SU-DHL-6 (cell line): ENCODE measurements at regions not wholly inside any gene's neighbourhood (a gene's known extent, or its start where the extent isn't known, plus 50 kb on each side); places are given as distances from the start of the nearest gene placed in this dataset.

Source experiments
- H2AFZ ChIP-seq: fragments of 200-600 bp; sonication (generic); 2 replicates; pipeline ENCODE4 v1.6.1; 2014; ENCODE audit warnings: low read depth, mild to moderate bottlenecking, moderate library complexity, mixed read lengths, antibody characterized with exemption, low read length; ENCODE audit not compliant: severe bottlenecking
- H3F3A ChIP-seq: fragments of 200-600 bp; shearing (Covaris generic); 2 replicates; pipeline ENCODE4 v1.6.0; 2016; ENCODE audit warnings: antibody characterized with exemption, mild to moderate bottlenecking; ENCODE audit not compliant: insufficient read depth
- H3K27ac ChIP-seq: fragments of 200-600 bp; sonication (generic); 2 replicates; pipeline ENCODE4 v1.5.1; 2016; ENCODE audit warnings: low read depth, mild to moderate bottlenecking, low read length, moderate library complexity, mixed read lengths
- H3K27me3 ChIP-seq: fragments of 200-600 bp; sonication (generic), shearing (Covaris generic); 2 replicates; pipeline ENCODE4 v1.6.0; 2014; ENCODE audit warnings: mild to moderate bottlenecking, low read length
- H3K36me3 ChIP-seq: fragments of 200-600 bp; sonication (generic); 2 replicates; pipeline ENCODE4 v1.6.1; 2014; ENCODE audit warnings: mild to moderate bottlenecking, low read length, mixed read lengths
- H3K4me2 ChIP-seq: fragments of 300-600, 200-600 bp; shearing (Covaris generic), sonication (generic); 2 replicates; pipeline ENCODE4 v1.6.0; 2014; ENCODE audit warnings: low read length, low read depth, mild to moderate bottlenecking; ENCODE audit not compliant: poor library complexity, severe bottlenecking
- H3K4me3 ChIP-seq: fragments of 200-600 bp; sonication (generic); 2 replicates; pipeline ENCODE4 v1.5.1; 2014; ENCODE audit warnings: antibody characterized with exemption, low read length, mild to moderate bottlenecking, mixed read lengths; ENCODE audit not compliant: insufficient read depth, poor library complexity, severe bottlenecking
- H3K79me2 ChIP-seq: fragments of 200-600 bp; sonication (generic); 2 replicates; pipeline ENCODE4 v1.6.1; 2014; ENCODE audit warnings: mild to moderate bottlenecking, low read length, moderate library complexity; ENCODE audit not compliant: insufficient read depth
- H3K9ac ChIP-seq: fragments of 200-600 bp; sonication (generic); 2 replicates; pipeline ENCODE4 v1.7.0; 2014; ENCODE audit warnings: mild to moderate bottlenecking, low read length
- H3K9me2 ChIP-seq: fragments of 200-600 bp; sonication (generic); replicated peaks from 2 replicates; pipeline ENCODE4 v1.6.1; 2014; ENCODE audit warnings: low read length; ENCODE audit not compliant: insufficient read depth
- H3K9me3 ChIP-seq: fragments of 200-600 bp; sonication (generic); 2 replicates; pipeline ENCODE4 v1.6.1; 2014; ENCODE audit warnings: low read length, mixed read lengths; ENCODE audit not compliant: insufficient read depth
- H4K20me1 ChIP-seq: fragments of 200-600 bp; sonication (generic); 2 replicates; pipeline ENCODE4 v1.6.1; 2014; ENCODE audit warnings: low read depth, mild to moderate bottlenecking, antibody characterized with exemption, low read length, moderate library complexity, mixed read lengths
- CTCF ChIP-seq: fragments of 200-600 bp; sonication (generic); IDR thresholded peaks from one replicate; pipeline ENCODE4 v1.5.1; 2017; ENCODE audit warnings: antibody characterized with exemption, mild to moderate bottlenecking, low read length, moderate library complexity; ENCODE audit not compliant: insufficient read depth, poor library complexity, severe bottlenecking
- EZH2phosphoT487 ChIP-seq: fragments of 200-600 bp; sonication (generic), shearing (Covaris generic); conservative IDR thresholded peaks from 2 replicates; pipeline ENCODE4 v1.6.1; 2018; ENCODE audit warnings: mild to moderate bottlenecking, antibody characterized with exemption, low read length, moderate library complexity, mixed read lengths

- H3K36me3 ChIP-seq = no peaks in the 10 kb centered on the region
- no peak overlapping the region for H3K4me3 ChIP-seq
- H3K9ac ChIP-seq = no peak overlapping the region
- H2AFZ ChIP-seq = no peak overlapping the region
- no peaks in the 10 kb centered on the region for H4K20me1 ChIP-seq
- H3K27me3 ChIP-seq = no peaks in the 10 kb centered on the region
- no peaks in the 10 kb centered on the region for H3K79me2 ChIP-seq
- no peaks in the 10 kb centered on the region for H3K9me2 ChIP-seq
- H3K9me3 ChIP-seq = no peaks in the 10 kb centered on the region
- H3K4me2 ChIP-seq = no peak overlapping the region
- no peaks in the 10 kb centered on the region for H3F3A ChIP-seq
- no peak for TF ChIP-seq EZH2phosphoT487
- TF ChIP-seq CTCF = no peak
- H3K27ac ChIP-seq = no peak overlapping the region
These were observed 269.7 kb upstream of the ACVR2A start for GRCh38 chr2:147575106-147575505.

- H3K9ac ChIP-seq = no peak overlapping the region
- H3K27ac ChIP-seq = no peak overlapping the region
- no peaks in the 10 kb centered on the region for H3K79me2 ChIP-seq
- no peaks in the 10 kb centered on the region for H3K9me2 ChIP-seq
- no peak overlapping the region for H3K4me3 ChIP-seq
- no peaks in the 10 kb centered on the region for H3K36me3 ChIP-seq
- TF ChIP-seq CTCF (no peak), EZH2phosphoT487 (no peak)
- H2AFZ ChIP-seq = no peak overlapping the region
- no peaks in the 10 kb centered on the region for H3K27me3 ChIP-seq
- H4K20me1 ChIP-seq = no peaks in the 10 kb centered on the region
- H3F3A ChIP-seq = no peaks in the 10 kb centered on the region
- no peak overlapping the region for H3K4me2 ChIP-seq
- no peaks in the 10 kb centered on the region for H3K9me3 ChIP-seq
These were observed 272.2 kb upstream of the ACVR2A start for GRCh38 chr2:147572622-147573021.

- H4K20me1 ChIP-seq = no peaks in the 10 kb centered on the region
- no peaks in the 10 kb centered on the region for H3F3A ChIP-seq
- H3K4me2 ChIP-seq = no peak overlapping the region
- no peaks in the 10 kb centered on the region for H3K9me3 ChIP-seq
- no peak for TF ChIP-seq CTCF
- TF ChIP-seq EZH2phosphoT487 = no peak
- H3K36me3 ChIP-seq = no peaks in the 10 kb centered on the region
- H3K27ac ChIP-seq = no peak overlapping the region
- no peak overlapping the region for H3K4me3 ChIP-seq
- H2AFZ ChIP-seq = no peak overlapping the region
- no peaks in the 10 kb centered on the region for H3K9me2 ChIP-seq
- no peak overlapping the region for H3K9ac ChIP-seq
- no peaks in the 10 kb centered on the region for H3K27me3 ChIP-seq
- H3K79me2 ChIP-seq = no peaks in the 10 kb centered on the region
These were observed 275.4 kb upstream of the ACVR2A start for GRCh38 chr2:147569426-147569825.
